SK-N-SH treated with all-trans-retinoic acid at 6 μM for 48 hours (cell line): ENCODE measurements at regions not wholly inside any gene's neighbourhood (a gene's known extent, or its start where the extent isn't known, plus 50 kb on each side); places are given as distances from the start of the nearest gene placed in this dataset.

ENCODE experiments used
- ARNTL ChIP-seq: fragments of 450-650 bp; formaldehyde crosslinking; IDR thresholded peaks from 2 replicates; pipeline ENCODE4 v1.5.0; 2020; ENCODE audit warnings: low read depth, mild to moderate bottlenecking, moderate library complexity, borderline replicate concordance
- CSDC2 ChIP-seq: fragments of 250-450 bp; sonication (Bioruptor Pico); IDR thresholded peaks from 2 replicates; pipeline ENCODE4 v1.5.0; 2020; ENCODE audit warnings: mild to moderate bottlenecking, moderate library complexity
- GLIS3 ChIP-seq: fragments of 250-450 bp; sonication (Bioruptor Pico); IDR thresholded peaks from 2 replicates; pipeline ENCODE4 v1.5.0; 2020; ENCODE audit warnings: mild to moderate bottlenecking, moderate library complexity
- TCF4 ChIP-seq: fragments of 250-450 bp; sonication (Bioruptor Pico); IDR thresholded peaks from 2 replicates; pipeline ENCODE4 v1.8.0; 2021; ENCODE audit warnings: mild to moderate bottlenecking, moderate library complexity, borderline replicate concordance
- ZNF565 ChIP-seq: fragments of 450-650 bp; formaldehyde crosslinking; conservative IDR thresholded peaks from 2 replicates; pipeline ENCODE4 v1.5.0; 2020; ENCODE audit warnings: low read depth, mild to moderate bottlenecking, moderate library complexity
- ZNF70 ChIP-seq: fragments of 450-650 bp; formaldehyde crosslinking; IDR thresholded peaks from 2 replicates; pipeline ENCODE4 v1.5.0; 2020; ENCODE audit warnings: mild to moderate bottlenecking, moderate library complexity
- TF ChIP-seq, protein P1 (sequence below): fragments of 250-450 bp; sonication (Bioruptor Pico); IDR thresholded peaks from 2 replicates; pipeline ENCODE4 v1.8.0; 2020; ENCODE audit warnings: mild to moderate bottlenecking, moderate library complexity, borderline replicate concordance
- TF ChIP-seq, protein P2 (sequence below): fragments of 250-450 bp; sonication (Bioruptor Pico); IDR thresholded peaks from 2 replicates; pipeline ENCODE4 v1.8.0; 2021; ENCODE audit warnings: low read depth, mild to moderate bottlenecking, moderate library complexity, borderline replicate concordance
- TF ChIP-seq, protein P3 (sequence below): fragments of 250-450 bp; sonication (Bioruptor Pico); IDR thresholded peaks from 2 replicates; pipeline ENCODE4 v1.5.1; 2020; ENCODE audit warnings: low read depth, mild to moderate bottlenecking, moderate library complexity

DNA sequence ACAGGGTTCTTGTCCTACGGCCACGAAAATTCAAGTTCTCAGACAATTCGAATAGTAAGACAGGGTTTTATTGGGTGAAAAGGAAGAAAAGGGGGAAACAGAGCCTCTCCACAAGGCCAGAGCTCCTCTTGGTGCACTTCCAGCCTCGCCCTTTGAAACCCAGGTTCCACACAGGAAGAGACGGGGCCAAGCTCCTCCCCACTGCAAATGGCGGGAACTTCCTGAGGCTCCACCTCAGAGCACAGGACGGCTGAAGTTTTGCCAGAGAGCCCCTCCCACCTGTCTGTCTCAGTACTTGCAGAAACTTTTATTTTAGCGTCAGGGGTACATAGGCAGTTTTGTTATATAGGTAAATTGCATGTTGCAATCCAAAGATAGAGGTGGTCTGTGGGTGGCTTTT lies 165.7 kb upstream of the CDH8 start:
- no peak for TF ChIP-seq GLIS3 (CRISPR knock-in tag)
- TF ChIP-seq ARNTL (CRISPR knock-in tag), result no peak
- TF ChIP-seq, protein P1, sequence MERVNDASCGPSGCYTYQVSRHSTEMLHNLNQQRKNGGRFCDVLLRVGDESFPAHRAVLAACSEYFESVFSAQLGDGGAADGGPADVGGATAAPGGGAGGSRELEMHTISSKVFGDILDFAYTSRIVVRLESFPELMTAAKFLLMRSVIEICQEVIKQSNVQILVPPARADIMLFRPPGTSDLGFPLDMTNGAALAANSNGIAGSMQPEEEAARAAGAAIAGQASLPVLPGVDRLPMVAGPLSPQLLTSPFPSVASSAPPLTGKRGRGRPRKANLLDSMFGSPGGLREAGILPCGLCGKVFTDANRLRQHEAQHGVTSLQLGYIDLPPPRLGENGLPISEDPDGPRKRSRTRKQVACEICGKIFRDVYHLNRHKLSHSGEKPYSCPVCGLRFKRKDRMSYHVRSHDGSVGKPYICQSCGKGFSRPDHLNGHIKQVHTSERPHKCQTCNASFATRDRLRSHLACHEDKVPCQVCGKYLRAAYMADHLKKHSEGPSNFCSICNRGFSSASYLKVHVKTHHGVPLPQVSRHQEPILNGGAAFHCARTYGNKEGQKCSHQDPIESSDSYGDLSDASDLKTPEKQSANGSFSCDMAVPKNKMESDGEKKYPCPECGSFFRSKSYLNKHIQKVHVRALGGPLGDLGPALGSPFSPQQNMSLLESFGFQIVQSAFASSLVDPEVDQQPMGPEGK (CRISPR knock-in tag), result no peak
- TF ChIP-seq CSDC2 (CRISPR knock-in tag), result no peak
- TF ChIP-seq ZNF565 (CRISPR knock-in tag), result no peak
- TF ChIP-seq, protein P2, sequence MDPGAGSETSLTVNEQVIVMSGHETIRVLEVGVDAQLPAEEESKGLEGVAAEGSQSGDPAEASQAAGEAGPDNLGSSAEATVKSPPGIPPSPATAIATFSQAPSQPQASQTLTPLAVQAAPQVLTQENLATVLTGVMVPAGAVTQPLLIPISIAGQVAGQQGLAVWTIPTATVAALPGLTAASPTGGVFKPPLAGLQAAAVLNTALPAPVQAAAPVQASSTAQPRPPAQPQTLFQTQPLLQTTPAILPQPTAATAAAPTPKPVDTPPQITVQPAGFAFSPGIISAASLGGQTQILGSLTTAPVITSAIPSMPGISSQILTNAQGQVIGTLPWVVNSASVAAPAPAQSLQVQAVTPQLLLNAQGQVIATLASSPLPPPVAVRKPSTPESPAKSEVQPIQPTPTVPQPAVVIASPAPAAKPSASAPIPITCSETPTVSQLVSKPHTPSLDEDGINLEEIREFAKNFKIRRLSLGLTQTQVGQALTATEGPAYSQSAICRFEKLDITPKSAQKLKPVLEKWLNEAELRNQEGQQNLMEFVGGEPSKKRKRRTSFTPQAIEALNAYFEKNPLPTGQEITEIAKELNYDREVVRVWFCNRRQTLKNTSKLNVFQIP, result no peak
- no peak for TF ChIP-seq ZNF70
- no peak for TF ChIP-seq TCF4 (CRISPR knock-in tag)
- TF ChIP-seq, protein P3, sequence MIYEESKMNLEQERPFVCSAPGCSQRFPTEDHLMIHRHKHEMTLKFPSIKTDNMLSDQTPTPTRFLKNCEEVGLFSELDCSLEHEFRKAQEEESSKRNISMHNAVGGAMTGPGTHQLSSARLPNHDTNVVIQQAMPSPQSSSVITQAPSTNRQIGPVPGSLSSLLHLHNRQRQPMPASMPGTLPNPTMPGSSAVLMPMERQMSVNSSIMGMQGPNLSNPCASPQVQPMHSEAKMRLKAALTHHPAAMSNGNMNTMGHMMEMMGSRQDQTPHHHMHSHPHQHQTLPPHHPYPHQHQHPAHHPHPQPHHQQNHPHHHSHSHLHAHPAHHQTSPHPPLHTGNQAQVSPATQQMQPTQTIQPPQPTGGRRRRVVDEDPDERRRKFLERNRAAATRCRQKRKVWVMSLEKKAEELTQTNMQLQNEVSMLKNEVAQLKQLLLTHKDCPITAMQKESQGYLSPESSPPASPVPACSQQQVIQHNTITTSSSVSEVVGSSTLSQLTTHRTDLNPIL (CRISPR knock-in tag), result no peak
